ENCODE measurements at regions not wholly inside any gene's neighbourhood (a gene's known extent, or its start where the extent isn't known, plus 50 kb on each side); places are given as distances from the start of the nearest gene placed in this dataset.
"Not testable (repeated sequence)": the region's sequence is repeated elsewhere in the genome, so short reads cannot be mapped to it uniquely, and the experiment has no call there.

DNA sequence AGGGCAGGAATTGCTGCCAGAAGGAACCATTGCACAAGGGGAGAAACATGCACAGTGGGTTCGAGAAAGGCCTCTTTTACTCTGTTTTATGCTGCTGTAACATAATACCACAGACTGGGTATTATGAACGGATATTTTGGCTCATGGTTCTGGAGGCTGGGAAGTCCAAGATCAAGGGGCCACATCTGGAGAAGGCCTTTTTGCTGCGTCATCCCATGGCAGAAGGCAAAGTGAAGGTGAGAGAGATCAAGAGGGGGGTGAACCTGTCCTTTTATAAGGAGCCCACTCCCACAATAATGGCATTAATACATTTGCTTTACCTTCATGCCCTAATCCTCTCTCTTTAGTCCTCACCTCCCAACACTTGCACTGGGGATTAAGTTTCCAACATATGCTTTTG lies 136.9 kb upstream of the ALDH1B1 start:
- no peak for DNase-seq (ENCODE audit: low spot score)

DNA sequence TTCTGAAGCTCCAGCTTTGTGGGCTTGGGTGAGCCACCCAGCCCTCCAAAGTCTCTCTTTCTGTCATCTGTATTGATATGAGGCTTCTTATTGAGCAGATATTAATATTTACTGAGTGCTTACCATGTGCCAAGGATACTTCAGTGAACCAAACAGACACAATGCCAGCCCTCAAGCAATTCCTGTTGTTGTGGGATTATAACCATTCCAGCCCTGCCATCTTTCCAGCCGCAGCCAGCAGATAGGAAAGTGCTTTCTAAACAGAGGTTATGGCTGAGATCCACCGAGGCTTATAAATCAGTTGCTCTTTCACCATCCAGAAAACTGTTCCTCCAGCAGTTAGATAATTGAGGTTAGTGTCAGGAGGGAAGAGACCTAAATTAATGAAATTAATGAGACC lies 137.7 kb upstream of the ALDH1B1 start:
- DNase-seq (ENCODE audit: low spot score), result no peak

DNA sequence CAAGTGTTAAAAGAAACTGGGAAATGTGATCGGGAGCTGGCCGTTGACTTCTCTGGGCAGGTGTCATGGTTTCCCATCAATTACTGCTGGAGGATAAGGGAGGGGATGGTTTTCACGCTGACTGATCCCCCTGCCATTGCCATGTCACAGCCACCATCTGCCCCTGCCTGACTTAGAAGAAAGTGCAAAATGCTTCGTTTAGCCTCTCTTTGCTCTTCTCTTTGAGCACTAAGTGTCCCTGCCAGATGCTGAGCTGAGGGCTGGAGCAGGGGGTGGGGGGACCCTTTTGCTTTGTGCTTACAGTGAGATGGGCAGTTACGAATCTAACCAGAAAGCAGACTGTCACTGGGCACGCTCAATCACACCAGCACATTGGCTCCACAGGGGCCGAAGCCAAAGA lies 138.4 kb upstream of the ALDH1B1 start:
- no peak for DNase-seq (ENCODE audit: low spot score)

DNA sequence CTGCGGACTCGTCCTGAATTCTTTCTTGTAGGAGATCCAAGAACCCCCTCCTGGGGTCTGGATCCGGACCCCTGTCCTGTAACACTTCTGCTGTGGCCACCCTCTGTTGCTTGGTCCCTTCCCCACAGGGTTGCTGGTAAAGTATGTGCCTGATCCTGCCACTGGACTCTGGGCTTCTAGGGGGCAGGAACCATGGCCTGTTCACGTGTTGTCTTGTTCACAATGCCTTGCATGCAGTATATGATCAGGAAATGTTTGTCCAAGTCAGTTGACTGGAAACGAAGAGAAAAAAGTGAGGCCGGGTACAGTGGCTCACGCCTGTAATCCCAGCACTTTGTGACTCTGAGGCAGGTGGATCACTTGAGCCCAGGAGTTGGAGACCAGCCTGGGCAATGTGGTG lies 139.3 kb upstream of the ALDH1B1 start:
- DNase-seq (ENCODE audit: low spot score), result no peak

DNA sequence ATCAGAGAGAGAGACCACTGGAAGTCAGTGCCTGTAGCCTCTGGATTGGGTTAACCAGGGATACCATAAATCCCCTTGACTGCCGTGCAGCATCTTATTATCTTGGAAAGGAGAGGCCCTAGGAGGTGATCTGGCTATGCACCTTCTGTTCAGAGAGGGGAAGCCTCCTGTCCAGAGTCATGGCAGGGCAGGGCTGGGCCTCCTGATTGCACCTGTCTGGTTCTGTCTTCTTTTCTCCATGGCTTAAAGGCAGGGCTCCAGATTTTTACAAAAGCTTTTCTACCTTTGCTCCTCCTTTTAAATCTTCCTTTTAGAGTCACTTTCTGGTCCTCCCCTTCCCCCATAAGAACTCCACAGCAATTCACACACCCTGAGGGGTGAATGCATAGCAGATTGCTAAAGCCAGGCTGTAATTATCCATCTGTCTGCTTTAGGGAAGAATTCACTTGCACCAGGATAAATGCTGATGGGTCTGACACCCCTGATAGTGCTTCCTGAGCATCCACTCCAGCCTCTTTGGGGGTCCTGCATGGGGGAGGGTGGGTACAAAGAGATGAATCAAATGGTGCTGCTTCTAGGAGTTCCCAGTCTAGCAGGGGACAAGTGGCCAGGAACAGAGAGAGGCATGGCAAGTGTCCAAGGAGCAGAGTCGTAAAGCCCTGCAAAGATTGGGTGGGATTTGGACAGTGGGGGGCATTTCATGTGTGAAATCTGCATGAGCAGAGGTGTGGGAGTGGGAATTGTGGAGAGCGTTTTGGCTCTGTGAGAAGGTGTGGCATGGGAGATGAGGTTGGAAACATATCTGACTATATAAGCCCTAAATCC lies 141.3 kb upstream of the ALDH1B1 start:
- no peak for DNase-seq (ENCODE audit: low spot score)

DNA sequence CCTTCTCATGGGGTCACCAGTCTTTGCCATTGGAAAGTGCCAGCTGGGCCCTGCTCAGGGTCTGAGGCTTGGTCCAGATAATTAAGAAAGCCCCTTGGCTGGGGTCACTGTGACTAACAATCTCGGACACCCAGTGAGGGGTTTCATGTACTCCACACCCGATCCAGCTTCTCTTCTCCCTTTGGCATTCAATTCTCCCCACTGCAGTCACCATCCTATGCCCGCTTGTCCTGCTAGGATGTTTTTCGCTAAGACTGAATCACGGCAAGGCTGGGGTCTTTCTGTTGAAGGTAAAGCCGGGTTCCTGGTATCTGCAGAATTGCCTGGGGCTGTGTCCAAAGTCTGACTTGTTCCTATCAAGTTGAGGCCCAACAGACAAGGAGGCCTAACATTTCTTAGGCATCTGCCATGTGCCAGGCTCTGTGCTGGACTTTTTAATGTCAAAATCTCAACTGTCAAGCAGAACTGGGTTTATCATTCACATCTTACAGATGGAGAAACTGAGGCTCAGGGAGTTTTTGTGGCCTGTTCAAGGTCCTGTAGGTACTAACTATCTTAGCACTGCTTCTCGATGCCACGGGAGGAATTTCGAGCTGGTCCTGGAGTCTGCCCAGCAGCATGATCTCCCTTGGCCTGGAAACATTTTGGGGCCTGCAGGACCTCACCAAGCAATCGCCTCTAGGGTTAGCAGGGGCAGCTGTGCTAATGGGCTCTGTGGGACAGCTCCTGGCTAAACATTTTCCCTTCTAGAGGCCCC lies 142.0 kb upstream of the ALDH1B1 start:
- no peak for DNase-seq (ENCODE audit: low spot score)

DNA sequence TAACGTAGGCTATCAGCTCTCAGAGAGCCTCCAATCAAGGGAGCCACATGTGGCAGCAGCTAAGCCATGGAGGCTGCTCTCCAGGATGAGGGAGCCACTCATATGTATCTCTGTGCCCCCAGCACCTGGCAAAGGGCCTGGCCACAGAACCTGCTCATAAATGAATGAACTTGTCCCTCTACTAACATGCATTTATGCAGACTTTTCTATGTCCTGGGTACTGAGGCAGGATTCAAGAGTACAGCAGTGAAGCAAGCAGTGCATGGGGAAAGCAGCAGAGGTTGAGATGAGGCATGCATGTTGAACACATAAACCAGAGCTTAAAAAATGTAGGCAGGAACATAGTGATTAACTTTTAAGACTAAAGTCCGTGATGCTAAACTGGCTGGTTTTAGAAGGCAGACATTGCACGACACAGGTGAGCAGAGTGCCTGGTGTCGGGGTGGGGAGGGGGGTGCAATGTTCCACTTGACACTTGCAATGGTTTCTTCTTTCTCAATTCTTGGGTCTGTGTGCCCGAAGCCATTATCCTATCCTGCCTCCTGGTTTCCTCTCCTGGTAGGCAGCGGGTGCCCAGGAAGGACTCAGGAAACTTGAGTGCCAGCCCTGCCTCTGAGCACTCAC lies 142.8 kb upstream of the ALDH1B1 start:
- no peak for DNase-seq (ENCODE audit: low spot score)

DNA sequence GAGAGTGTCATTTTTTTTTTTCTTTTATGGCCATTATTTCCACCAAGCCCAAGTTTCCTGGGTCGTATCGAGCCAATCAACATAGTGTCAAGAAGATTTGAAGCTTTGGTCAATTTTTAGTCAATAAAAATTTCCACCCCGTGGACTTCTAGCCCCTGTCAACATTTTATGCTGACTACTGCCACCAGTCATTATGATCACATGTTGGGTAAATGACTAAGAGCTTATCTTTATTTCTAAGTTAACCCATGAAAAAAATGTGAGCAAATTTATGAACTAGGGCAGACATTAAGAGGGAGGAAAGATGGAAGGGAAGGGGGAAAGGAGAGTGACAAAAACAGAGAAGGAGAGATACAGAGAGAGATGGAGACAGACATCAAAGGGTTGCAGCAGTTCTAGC lies 143.5 kb upstream of the ALDH1B1 start:
- DNase-seq (ENCODE audit: low spot score), result no peak

DNA sequence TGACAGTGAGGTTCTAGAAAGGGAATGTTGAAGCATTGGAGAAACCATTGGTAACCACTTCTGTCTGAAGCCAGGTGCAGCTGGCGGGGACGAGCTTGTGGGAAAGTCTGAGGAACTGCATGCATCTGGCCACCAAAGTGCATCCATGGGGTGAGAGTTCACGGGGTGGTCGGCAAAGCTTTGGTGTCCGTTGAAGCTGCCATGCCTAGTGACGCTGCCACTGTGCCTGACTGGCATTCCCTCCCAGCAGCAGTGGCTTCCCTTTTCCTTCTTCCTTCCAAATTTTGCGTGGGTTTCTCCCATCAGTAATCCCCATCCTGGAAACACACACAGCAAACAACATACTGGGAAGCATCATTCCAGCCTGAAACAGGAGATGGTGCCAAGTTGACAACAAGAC lies 145.7 kb upstream of the ALDH1B1 start:
- DNase-seq (ENCODE audit: low spot score), result no peak

DNA sequence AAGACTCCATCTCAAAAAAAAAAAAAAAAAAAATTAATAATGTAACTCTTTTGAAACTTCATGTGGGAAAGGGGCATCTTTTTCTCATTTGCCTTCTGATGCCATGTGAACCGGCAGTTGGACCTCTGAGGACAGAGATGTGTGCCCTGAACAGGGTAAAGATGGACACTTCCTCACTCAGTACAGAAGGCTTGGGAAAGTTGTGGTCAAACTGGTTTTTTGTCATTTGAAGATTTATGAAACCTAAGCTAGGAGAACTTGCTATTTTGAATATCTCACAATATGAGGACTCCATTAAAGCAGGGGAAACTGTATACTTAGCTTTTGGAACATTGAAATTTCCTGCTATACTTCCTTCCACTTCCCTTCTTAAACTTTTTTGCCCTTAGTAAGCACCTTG lies 147.5 kb upstream of the ALDH1B1 start:
- DNase-seq (ENCODE audit: low spot score), result no peak

DNA sequence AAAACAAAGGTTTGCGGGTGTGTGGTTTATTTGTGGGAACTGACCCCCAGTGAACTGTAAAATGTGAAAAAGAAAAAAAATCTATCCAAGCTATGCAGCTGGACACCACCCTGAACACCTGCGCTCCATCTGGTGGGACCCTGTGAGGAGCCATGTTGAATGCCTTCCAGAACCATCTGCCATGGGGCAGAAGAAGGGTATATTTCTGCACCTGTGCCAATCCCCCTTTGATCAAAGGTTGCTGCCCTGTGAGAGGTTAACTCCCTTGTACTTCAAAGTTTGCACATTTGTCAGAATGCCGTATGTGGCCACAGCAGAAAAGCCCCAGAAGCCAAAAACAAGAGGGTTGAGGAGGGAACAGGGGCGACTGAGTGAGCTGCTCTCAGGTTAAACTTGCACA lies 148.5 kb upstream of the ALDH1B1 start:
- DNase-seq (ENCODE audit: low spot score), result no peak

DNA sequence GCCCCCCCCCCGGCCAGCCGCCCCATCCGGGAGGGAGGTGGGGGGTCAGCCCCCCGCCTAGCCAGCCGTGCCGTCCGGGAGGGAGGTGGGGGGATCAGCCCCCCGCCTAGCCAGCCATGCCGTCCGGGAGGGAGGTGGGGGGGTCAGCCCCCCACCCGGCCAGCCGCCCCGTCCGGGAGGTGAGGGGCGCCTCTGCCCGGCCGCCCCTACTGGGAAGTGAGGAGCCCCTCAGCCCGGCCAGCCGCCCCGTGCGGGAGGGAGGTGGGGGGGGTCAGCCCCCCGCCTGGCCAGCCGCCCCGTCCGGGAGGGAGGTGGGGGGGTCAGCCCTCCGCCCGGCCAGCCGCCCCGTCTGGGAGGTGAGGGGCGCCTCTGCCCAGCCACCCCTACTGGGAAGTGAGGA lies 150.4 kb upstream of the ALDH1B1 start:
- not testable (repeated sequence) for DNase-seq (ENCODE audit: low spot score)

DNA sequence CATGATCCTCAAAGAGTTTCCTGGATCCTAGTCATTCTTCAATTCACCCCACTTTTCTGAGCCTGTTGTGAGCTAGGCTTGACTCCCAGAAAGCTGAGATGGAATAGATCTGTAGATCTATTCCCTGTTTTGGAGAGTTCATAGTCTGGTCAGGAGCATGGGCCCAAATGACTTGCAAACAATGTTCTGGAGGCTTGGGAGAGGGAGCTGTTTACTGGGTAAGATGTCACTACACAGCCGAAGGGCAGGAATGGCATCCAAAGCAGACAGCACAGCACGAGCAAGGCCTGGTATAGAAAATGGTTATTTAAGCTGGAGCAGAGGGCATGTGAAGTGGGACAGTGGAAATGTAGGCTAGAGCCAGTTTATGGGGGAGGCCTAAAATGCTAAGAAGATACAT lies 152.5 kb upstream of the ALDH1B1 start:
- no peak for DNase-seq (ENCODE audit: low spot score)

DNA sequence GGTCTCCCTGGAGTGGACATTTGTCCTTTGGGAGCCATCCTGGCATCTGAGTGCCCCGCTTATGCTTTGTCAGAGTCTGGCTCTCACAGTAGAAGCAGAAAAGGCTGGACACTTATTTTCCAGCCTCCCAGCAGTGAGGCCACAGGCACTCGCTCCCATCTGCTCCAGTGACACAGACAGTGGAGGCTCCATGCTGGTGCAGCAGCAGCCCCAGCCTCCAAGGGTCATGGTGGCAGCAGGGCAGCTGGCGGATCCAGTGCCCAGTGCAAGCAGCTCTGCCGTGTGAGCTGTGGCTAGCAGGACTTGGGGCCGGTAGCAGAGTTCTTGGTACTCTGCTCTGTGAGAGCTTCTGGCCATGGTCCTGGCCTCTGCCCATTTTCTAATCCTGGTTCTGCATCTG lies 157.3 kb upstream of the ALDH1B1 start:
- no peak for DNase-seq (ENCODE audit: low spot score)

DNA sequence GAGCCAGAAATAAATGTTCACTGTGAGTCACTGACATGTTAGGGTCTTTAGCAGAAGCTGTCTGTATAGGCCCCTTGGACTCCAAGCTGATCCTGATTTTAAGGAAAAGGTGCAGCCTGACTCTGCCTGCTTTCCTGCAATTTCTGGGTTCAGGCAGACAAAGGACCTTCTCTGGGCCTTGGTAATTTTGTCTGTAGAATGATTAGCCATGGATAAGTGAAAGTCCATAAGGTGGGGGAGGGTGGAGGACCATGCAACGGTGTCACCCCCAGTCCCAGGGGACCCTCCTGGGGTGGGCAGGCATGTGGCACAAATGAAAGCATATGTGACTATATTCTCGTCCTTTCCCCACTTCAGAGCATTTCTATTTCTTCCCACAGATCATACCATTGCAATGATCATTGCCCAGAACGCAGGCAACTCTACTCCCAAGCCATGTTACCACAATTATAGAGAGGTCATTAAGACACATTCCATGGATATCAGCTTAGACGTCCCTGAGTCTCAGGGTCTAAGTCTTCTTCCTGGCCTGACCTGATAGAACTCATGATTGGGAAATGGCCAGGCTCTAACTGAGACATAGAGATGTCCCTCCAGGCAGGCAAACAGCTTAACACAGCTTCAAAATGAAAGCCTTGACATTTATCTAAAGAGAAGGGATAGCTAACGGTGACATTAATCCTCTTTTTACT lies 157.9 kb upstream of the ALDH1B1 start:
- no peak for DNase-seq (ENCODE audit: low spot score)

DNA sequence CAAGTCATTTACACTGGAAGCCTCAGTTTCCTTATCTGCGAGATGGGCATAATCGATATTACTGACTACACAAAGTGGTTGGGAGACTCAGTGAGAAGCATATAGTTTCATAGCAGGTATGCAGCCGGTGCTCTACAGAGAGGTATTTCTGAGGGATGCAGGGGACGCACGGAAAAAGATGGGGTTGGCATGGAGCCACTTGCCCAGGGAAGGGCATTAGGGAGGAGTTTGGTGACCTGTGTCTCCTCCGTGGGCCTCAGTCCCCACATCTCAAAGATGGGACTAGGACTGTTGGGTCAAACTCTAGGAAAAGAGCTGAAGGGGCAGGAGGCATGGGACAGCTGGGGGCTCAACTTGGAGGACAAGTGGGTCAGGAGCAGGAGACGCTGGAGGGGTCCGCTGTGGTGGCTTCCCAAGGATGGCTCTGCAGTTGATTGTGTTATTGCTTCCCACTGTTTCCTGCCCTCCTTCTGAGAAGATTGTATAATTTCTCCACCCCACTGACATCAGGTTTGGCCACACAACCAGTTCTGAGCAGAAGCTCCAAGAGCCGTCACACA lies 158.6 kb upstream of the ALDH1B1 start:
- DNase-seq (ENCODE audit: low spot score), result no peak

DNA sequence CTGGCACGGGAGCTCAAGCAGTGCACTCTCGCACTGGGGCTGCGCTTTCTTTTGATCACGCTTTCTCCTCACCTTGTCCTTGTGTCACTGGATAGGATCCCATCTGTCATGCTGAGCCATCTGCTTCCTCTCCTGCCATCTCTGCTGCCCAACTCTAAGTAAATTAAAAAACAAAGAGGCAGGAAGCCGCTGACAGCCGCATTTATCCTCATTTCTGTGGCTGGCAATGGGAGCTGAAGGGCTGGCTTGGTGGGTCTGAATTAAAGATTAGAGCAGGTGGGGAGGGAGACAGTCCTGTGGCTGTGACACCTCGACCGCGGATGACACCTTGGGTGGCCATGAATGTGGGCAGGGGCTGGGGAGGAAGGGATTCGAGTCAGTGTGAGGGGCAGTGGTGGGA lies 159.2 kb upstream of the ALDH1B1 start:
- no peak for DNase-seq (ENCODE audit: low spot score)

DNA sequence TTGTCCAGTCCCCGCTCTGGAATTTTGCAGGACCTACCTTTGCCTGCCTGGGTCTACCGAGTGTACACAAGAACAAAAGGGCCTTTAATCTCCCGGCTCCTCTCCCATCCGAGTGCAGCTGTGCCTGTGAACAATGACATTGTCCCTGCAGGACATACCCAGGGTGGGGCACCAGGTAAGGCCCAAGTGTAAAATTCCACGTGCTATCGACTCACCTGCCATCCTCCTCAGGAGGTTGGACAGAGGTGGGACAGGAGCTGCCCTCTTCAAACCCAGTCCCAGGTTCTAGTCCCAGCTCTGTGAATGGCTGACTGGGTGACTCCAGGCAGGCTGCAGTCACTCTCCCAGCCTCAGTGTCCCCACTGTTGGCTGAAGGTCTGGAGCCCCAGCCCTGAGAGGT lies 159.6 kb upstream of the ALDH1B1 start:
- DNase-seq (ENCODE audit: low spot score), result no peak

DNA sequence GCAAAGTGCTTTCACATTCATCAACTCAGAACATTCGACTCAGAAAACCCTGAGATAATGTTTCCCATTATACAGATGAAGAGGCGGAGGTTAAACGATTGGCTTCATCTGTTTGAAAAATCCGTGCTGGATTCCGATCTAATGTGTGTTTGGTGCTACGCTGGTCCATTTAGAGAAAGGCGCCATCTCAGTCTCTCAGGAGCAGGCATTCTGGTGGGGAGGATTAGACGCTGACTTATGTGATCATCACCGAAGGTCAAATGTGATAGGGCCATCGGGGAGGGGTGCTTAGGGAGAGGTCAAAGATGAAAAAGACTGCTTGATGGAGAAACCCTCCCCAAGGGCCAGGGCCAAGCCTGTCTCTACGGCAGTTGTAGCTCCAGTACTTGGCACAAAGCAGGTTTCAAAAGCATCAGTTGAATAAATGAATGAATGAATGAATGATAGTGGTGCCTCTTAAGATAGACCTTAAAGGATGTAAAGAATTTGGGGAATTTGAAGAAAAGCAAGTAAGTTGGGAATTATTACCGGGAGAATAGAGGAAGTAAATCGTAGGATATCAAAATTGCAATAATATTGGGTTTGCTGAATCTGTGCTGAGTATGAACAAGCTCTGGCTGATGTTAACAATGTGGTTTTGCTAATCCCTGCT lies 160.6 kb upstream of the SHB start:
- no peak for DNase-seq (ENCODE audit: low spot score)

DNA sequence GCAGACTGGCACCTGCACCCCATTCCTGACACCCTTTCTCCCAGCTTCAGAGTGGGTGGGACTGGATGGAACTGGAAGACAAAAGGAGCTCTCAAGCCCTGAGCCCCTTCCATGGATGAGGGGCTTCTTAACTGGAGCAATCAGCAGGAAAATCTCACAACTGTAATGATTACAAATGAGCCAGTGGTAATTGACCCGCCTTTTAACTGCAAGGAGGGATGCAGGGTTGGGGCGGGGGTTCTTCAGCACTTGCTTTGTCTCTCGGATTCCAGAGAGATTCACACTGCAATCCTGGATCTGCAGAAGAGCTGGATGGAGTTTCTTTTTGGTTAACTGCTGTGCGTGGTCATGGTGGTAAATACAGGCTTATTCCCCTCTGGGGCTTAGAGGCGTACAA lies 160.1 kb upstream of the SHB start:
- DNase-seq (ENCODE audit: low spot score), result no peak

DNA sequence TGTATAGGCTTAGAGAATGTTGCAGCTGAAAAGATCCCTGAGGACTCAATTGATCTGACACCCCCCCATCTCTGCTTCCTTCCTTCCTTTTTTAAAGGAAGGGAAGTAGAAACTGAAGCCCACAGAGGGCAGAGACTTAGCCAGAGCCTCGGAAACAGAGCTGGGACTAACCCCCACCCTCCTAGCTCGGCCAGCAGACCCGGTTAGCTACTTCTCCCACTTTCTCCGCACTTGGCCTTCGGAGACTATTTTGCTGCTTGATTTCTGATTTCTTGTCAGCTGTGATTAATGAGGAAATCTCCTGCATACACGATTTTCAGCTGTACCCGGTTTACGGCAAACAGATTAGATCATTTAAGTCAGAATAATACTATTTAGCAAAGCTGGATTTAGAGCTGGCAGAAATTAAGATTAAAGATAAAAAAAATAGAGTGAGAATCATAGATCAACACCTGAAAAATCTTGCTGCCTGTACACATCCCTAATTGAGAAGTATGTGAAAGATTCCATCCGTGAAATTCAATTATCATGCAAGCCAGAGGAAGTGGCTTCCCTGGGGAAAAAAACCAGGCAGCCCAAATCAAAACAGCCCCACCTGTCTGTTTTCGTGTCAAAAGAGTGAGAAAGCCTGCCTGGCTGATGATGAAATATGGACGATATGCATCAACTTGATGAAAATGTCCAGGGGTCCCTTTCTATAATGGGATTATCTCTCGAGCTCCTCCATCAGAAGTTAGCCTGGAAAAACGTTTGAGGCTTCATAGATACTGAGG lies 159.5 kb upstream of the SHB start:
- no peak for DNase-seq (ENCODE audit: low spot score)

All from H4 (cell line).